SU-DHL-6 (cell line): ENCODE measurements at regions not wholly inside any gene's neighbourhood (a gene's known extent, or its start where the extent isn't known, plus 50 kb on each side); places are given as distances from the start of the nearest gene placed in this dataset.

ENCODE experiments used
- CTCF ChIP-seq: fragments of 200-600 bp; sonication (generic); IDR thresholded peaks from one replicate; pipeline ENCODE4 v1.5.1; 2017; ENCODE audit warnings: antibody characterized with exemption, mild to moderate bottlenecking, low read length, moderate library complexity; ENCODE audit not compliant: insufficient read depth, poor library complexity, severe bottlenecking
- EZH2phosphoT487 ChIP-seq: fragments of 200-600 bp; sonication (generic), shearing (Covaris generic); conservative IDR thresholded peaks from 2 replicates; pipeline ENCODE4 v1.6.1; 2018; ENCODE audit warnings: mild to moderate bottlenecking, antibody characterized with exemption, low read length, moderate library complexity, mixed read lengths

DNA sequence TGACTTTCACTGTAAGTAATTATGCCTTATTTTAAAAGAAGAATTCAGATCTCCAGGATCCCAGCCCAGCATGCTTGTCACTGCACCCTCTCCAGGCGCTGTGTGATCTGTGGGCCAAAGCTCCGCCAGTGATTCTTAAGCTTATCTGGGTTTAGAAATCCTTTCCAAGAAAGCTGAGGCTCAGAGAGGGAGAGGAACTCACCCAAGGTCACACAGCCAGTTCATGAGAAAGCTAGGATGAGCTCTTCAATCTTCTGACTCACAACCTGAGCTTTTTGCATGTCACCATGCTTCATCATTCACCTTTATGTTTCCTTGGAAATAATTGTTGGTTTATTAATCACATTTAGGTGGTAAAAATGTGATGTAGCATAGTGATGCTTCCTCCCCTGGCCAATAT, 136.6 kb upstream of the HAND1 start:
- TF ChIP-seq CTCF: no peak
- no peak for TF ChIP-seq EZH2phosphoT487
